Endothelial cell of umbilical vein (primary cell): ENCODE measurements at regions not wholly inside any gene's neighbourhood (a gene's known extent, or its start where the extent isn't known, plus 50 kb on each side); places are given as distances from the start of the nearest gene placed in this dataset.

Experiments
- BruUV-seq: library from RNA; stranded (reverse); fragments of 400-500 nt; replicated peaks from 2 replicates; lab custom pipeline; 2021; lab: Mats Ljungman, UMichigan
- CTCF ChIA-PET: fragments of 300-600, 350-600 bp; sonication (Branson Sonifier 250); formaldehyde crosslinking; loops from one replicate; lab custom pipeline; 2021; ENCODE audit warnings: antibody characterized with exemption, inconsistent platforms; lab: Charles Lee
- POLR2A ChIA-PET: fragments of 300-600, 350-600 bp; sonication (Branson Sonifier 250); formaldehyde crosslinking; loops from one replicate; lab custom pipeline; 2021; ENCODE audit warnings: antibody characterized with exemption, inconsistent platforms; lab: Charles Lee
- DNase-seq: peaks from one replicate; pipeline ENCODE4 v3.0.0-alpha.2; 2011; ENCODE audit warnings: low read depth, low spot score
- FAIRE-seq: peaks from 2 replicates; lab custom pipeline; 2011; peaks lifted over from hg19 to GRCh38; lab: Jason Lieb, UNC
- H2AFZ ChIP-seq: 2 replicates; pipeline ENCODE4 v1.6.0; 2012; ENCODE audit warnings: low read depth, low read length, control low read depth, inconsistent platforms
- H3K27ac ChIP-seq: 2 replicates; pipeline ENCODE4 v1.5.1; 2011; ENCODE audit warnings: low read depth, mild to moderate bottlenecking, control low read depth, low read length, moderate library complexity; ENCODE audit not compliant: insufficient read depth
- H3K27me3 ChIP-seq, 2 experiments: 2 replicates each; pipeline versions ENCODE4 v1.6.0 to v1.6.1; 2011; ENCODE audit warnings: low read length in 2 of 2, mixed read lengths in 1 of 2; ENCODE audit not compliant: control insufficient read depth in 2 of 2, insufficient read depth in 2 of 2
- H3K36me3 ChIP-seq, 2 experiments: 2 replicates in 1 of 2; 3 replicates in 1 of 2; pipeline ENCODE4 v1.5.1; 2011; ENCODE audit warnings: low read length in 2 of 2, mild to moderate bottlenecking in 1 of 2, moderate library complexity in 1 of 2; ENCODE audit not compliant: control insufficient read depth in 2 of 2, insufficient read depth in 2 of 2; ENCODE audit errors: extremely low read depth in 1 of 2
- H3K4me1 ChIP-seq: 3 replicates; pipeline ENCODE4 v1.5.1; 2011; ENCODE audit warnings: mild to moderate bottlenecking, low read length; ENCODE audit not compliant: control insufficient read depth, insufficient read depth; ENCODE audit errors: extremely low read depth
- H3K4me2 ChIP-seq: 2 replicates; pipeline ENCODE4 v1.6.1; 2011; ENCODE audit warnings: low read length, control low read depth, mixed read lengths; ENCODE audit not compliant: insufficient read depth
- H3K4me3 ChIP-seq, 3 experiments: fragments of 200-600 bp in 1 of 3; sonication (generic), shearing (Covaris generic) in 1 of 3; replicated peaks in 1 of 3; 2 replicates each; pipeline ENCODE4 v1.5.1; 2011 to 2016; ENCODE audit warnings: control low read depth in 3 of 3, low read length in 3 of 3, mild to moderate bottlenecking in 2 of 3, inconsistent platforms in 1 of 3, low read depth in 1 of 3, moderate library complexity in 1 of 3; ENCODE audit not compliant: insufficient read depth in 1 of 3
- H3K79me2 ChIP-seq: 2 replicates; pipeline ENCODE4 v1.6.0; 2012; ENCODE audit warnings: low read length, inconsistent platforms; ENCODE audit not compliant: control insufficient read depth, insufficient read depth
- H3K9ac ChIP-seq: replicated peaks from 2 replicates; pipeline ENCODE3; 2011; ENCODE audit warnings: low read length, control low read depth; ENCODE audit not compliant: insufficient read depth; ENCODE audit errors: extremely low read depth
- H3K9me1 ChIP-seq: replicated peaks from 3 replicates; pipeline ENCODE4 v1.6.0; 2011; ENCODE audit warnings: mild to moderate bottlenecking, low read length; ENCODE audit not compliant: control insufficient read depth, insufficient read depth; ENCODE audit errors: extremely low read depth
- H3K9me3 ChIP-seq: replicated peaks from 2 replicates; pipeline ENCODE4 v1.5.1; 2012; ENCODE audit warnings: low read length, inconsistent platforms; ENCODE audit not compliant: control insufficient read depth, insufficient read depth
- H4K20me1 ChIP-seq: replicated peaks from 2 replicates; pipeline ENCODE3; 2011; ENCODE audit warnings: mild to moderate bottlenecking, low read length; ENCODE audit not compliant: control insufficient read depth, insufficient read depth; ENCODE audit errors: extremely low read depth
- FOS ChIP-seq: IDR thresholded peaks from 2 replicates; pipeline ENCODE4 v1.6.1; 2011; ENCODE audit warnings: mild to moderate bottlenecking, low read length, moderate library complexity, borderline replicate concordance; ENCODE audit not compliant: insufficient read depth
- GATA2 ChIP-seq: IDR thresholded peaks from 2 replicates; pipeline ENCODE4 v1.7.0; 2011; ENCODE audit warnings: low read depth, mild to moderate bottlenecking, moderate library complexity, mixed read lengths, low read length; ENCODE audit not compliant: insufficient read length, insufficient read depth
- JUN ChIP-seq: IDR thresholded peaks from 2 replicates; pipeline ENCODE4 v1.6.1; 2011; ENCODE audit warnings: borderline replicate concordance, low read depth; ENCODE audit not compliant: insufficient read length, insufficient read depth
- POLR2AphosphoS5 ChIP-seq: IDR thresholded peaks from 2 replicates; pipeline ENCODE4 v1.6.1; 2012; ENCODE audit warnings: low read depth, mild to moderate bottlenecking, control low read depth, low read length, moderate library complexity; ENCODE audit not compliant: insufficient read depth
- dilution Hi-C: fragments of 300-500 bp; cut with MboI; formaldehyde crosslinking; loops from one replicate; pipeline ENCODE4 v1.15.0; 2019; ENCODE audit warnings: low sequenced_read_pairs; ENCODE audit not compliant: extremely low pct_ligation_motif_present
- intact Hi-C: fragments of 100-400 bp; cut with micrococcal nuclease; formaldehyde crosslinking; loops from one replicate; pipeline ENCODE4 v1.10.0; 2022
- TF ChIP-seq, protein P1 (sequence below): IDR thresholded peaks from 2 replicates; pipeline ENCODE4 v1.6.1; 2011; ENCODE audit not compliant: insufficient read depth, insufficient read length
- TF ChIP-seq, protein P2 (sequence below), 2 donors: IDR thresholded peaks; 1 replicate in 1 of 2; 2 replicates in 1 of 2; pipeline ENCODE4 v1.5.1; 2011; ENCODE audit warnings: low read length in 2 of 2, mild to moderate bottlenecking in 2 of 2, moderate library complexity in 2 of 2, control low read depth in 1 of 2, inconsistent platforms in 1 of 2, low read depth in 1 of 2; ENCODE audit not compliant: insufficient read depth in 1 of 2; ENCODE audit errors: extremely low read depth in 1 of 2

DNA sequence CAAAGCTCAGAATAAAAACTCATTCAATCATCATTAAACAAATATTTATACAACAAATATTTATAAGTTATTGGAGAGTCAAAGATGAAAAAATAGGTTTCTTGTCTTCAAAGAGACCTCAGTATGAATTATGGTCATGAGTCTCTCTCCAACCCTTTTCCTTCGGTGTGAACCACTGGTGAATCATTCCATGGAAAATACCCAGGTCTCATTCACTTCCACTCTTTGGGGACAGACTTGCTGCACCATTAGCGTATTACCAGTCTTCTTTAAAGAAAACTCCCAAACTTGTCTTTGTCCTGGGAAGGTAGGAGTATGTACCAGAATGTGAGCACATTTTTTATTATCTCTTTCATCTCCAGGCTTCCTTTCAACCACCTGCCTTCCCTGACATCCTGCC lies 257.4 kb upstream of the RBMS1 start:
- Histone ChIP-seq H3K79me2 (no peaks in the 10 kb centered on the region), H3K9me1 (no peaks in the 10 kb centered on the region), H3K27ac (no peak overlapping the region), H3K36me3 (no peaks in the 10 kb centered on the region), H4K20me1 (no peaks in the 10 kb centered on the region), H3K9me3 (no peaks in the 10 kb centered on the region), H3K9ac (no peak overlapping the region), H2AFZ (no peak overlapping the region), H3K4me3 (no peak overlapping the region), H3K4me2 (no peak overlapping the region), H3K27me3 (no peaks in the 10 kb centered on the region), H3K4me1 (peaks cover 29% of the 10 kb centered on the region)
- CTCF ChIA-PET: interaction anchor here (0.8 kb wide), 1 partner anchor 137 kb away, joined by 3 read pairs; no protein-coding TSS in a partner anchor
- BruUV-seq: no TSS peak
- POLR2A ChIA-PET: no interaction called here
- TF ChIP-seq POLR2AphosphoS5 (no peak), JUN (no peak), FOS (peak; percentile 21)
- TF ChIP-seq, protein P1, sequence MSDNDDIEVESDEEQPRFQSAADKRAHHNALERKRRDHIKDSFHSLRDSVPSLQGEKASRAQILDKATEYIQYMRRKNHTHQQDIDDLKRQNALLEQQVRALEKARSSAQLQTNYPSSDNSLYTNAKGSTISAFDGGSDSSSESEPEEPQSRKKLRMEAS: no peak
- DNase-seq (peak; percentile 10), FAIRE-seq (no peak)
- dilution Hi-C loops (no loop called here), intact Hi-C loops (no loop called here)

DNA sequence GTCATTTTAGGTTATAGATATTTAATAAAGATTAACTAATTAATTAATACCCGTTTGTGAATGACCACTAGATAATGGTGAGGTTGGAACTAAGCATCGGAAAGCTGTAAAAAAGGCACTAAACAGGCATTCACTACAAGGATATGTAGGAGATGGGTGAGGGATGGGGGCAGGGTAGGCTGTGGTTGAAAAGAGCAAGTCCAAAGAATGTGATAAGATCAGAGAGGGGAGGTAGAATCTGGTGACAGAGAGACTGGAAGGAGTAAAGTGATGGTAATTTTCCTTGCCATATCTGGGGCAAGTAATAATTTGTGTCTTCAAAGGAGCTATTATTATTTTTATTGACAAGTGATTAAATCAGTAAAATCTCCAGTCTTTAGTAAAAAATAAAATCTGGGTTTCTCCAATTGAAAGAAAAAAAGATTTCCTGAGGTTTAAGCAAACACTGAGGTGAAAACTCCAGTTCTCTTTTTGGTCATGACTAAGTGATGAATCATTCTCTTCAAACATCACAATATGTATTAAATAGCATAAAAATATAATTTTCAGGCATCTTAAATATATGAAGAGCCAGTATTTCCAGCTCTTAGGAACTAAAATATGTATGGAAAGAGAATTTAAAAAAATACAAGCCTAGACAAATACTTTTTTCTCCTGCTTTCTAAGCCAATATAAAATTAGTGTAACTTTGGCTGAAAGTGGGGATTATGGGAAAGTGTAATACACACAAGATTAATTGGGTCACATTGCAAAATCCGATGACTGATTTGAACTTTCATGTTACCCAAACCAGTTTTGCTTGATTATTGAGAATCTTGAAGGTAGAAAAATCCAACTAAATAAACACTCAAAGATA lies 259.1 kb upstream of the RBMS1 start:
- no peaks in the 10 kb centered on the region for H3K79me2 ChIP-seq
- peak overlapping the region; percentile 83 for H3K4me2 ChIP-seq
- no peak overlapping the region for H3K9ac ChIP-seq
- no peaks in the 10 kb centered on the region for H3K27me3 ChIP-seq
- H3K9me3 ChIP-seq: no peaks in the 10 kb centered on the region
- no peaks in the 10 kb centered on the region for H3K9me1 ChIP-seq
- ChIA-PET POLR2A (no interaction called here), CTCF (interaction anchor here (1.5 kb wide), 1 partner anchor 53 kb away, joined by 3 read pairs; no protein-coding TSS in a partner anchor)
- H3K36me3 ChIP-seq: no peaks in the 10 kb centered on the region
- TF ChIP-seq GATA2 (peak; percentile 92), JUN (peak; percentile 10), FOS (peak; percentile 77)
- TF ChIP-seq, protein P2, sequence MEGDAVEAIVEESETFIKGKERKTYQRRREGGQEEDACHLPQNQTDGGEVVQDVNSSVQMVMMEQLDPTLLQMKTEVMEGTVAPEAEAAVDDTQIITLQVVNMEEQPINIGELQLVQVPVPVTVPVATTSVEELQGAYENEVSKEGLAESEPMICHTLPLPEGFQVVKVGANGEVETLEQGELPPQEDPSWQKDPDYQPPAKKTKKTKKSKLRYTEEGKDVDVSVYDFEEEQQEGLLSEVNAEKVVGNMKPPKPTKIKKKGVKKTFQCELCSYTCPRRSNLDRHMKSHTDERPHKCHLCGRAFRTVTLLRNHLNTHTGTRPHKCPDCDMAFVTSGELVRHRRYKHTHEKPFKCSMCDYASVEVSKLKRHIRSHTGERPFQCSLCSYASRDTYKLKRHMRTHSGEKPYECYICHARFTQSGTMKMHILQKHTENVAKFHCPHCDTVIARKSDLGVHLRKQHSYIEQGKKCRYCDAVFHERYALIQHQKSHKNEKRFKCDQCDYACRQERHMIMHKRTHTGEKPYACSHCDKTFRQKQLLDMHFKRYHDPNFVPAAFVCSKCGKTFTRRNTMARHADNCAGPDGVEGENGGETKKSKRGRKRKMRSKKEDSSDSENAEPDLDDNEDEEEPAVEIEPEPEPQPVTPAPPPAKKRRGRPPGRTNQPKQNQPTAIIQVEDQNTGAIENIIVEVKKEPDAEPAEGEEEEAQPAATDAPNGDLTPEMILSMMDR (IDR thresholded peaks at IDR 0.05; ENCODE audit: extremely low read depth in 1 of 2, insufficient read depth in 1 of 2, low read depth in 1 of 2, low read length in 2 of 2): no peak
- TF ChIP-seq, protein P1: no peak
- peak overlapping the region; percentile 46 for H3K27ac ChIP-seq
- peak; percentile 57 for DNase-seq
- H3K4me3 ChIP-seq: no peak overlapping the region
- dilution Hi-C loops (no loop called here), intact Hi-C loops (no loop called here)
- H3K4me1 ChIP-seq: peaks cover 25% of the 10 kb centered on the region
- no peaks in the 10 kb centered on the region for H4K20me1 ChIP-seq
- no TSS peak for BruUV-seq
- H2AFZ ChIP-seq: peak overlapping the region; percentile 56
- FAIRE-seq: peak; percentile 64
